IMR-90 (cell line): ENCODE measurements at regions not wholly inside any gene's neighbourhood (a gene's known extent, or its start where the extent isn't known, plus 50 kb on each side); places are given as distances from the start of the nearest gene placed in this dataset.

Source experiments
- ATAC-seq: fragments of 200-7000 bp; cut with Tn5 transposase; 2 replicates; pipeline ENCODE4 v1.9.1; 2020; ENCODE audit warnings: low read depth, mild to moderate bottlenecking, moderate library complexity
- BruUV-seq: library from RNA; stranded (reverse); fragments of 400-500 nt; replicated peaks from 2 replicates; lab custom pipeline; 2021; lab: Mats Ljungman, UMichigan
- CTCF ChIA-PET: fragments of 300-600 bp; formaldehyde crosslinking; extraction: SDS; loops from one replicate; lab custom pipeline; 2021; ENCODE audit warnings: antibody characterized with exemption; lab: Yijun Ruan, JAX
- POLR2A ChIA-PET: fragments of 300-600 bp; sonication (Branson Sonifier 250); formaldehyde crosslinking; loops from one replicate; lab custom pipeline; 2022; ENCODE audit warnings: antibody characterized with exemption; ENCODE audit not compliant: unreplicated experiment; lab: Charles Lee
- DNase-seq: peaks from one replicate; pipeline ENCODE4 v3.0.0; 2013
- H2AFZ ChIP-seq: replicated peaks from 2 replicates; pipeline ENCODE3; 2013; ENCODE audit warnings: low read length, mild to moderate bottlenecking; ENCODE audit not compliant: poor library complexity
- H2AK5ac ChIP-seq: 2 replicates; pipeline ENCODE4 v1.6.1; 2013; ENCODE audit warnings: low read depth, low read length, inconsistent platforms
- H2AK9ac ChIP-seq: replicated peaks from 2 replicates; pipeline ENCODE3; 2013; ENCODE audit warnings: mild to moderate bottlenecking, low read depth, low read length, moderate library complexity; ENCODE audit not compliant: poor library complexity
- H2BK120ac ChIP-seq: 2 replicates; pipeline ENCODE4 v1.6.1; 2013; ENCODE audit warnings: low read depth, low read length, inconsistent platforms
- H2BK15ac ChIP-seq: 3 replicates; pipeline ENCODE4 v1.6.1; 2013; ENCODE audit warnings: low read depth, low read length, inconsistent platforms
- H2BK20ac ChIP-seq: 2 replicates; pipeline ENCODE4 v1.6.1; 2013; ENCODE audit warnings: low read depth, mild to moderate bottlenecking, inconsistent platforms, low read length, moderate library complexity
- H2BK5ac ChIP-seq: 2 replicates; pipeline ENCODE4 v1.6.1; 2013; ENCODE audit warnings: mild to moderate bottlenecking, low read depth, low read length, inconsistent platforms; ENCODE audit not compliant: poor library complexity, severe bottlenecking
- H3K14ac ChIP-seq: replicated peaks from 2 replicates; pipeline ENCODE4 v1.6.1; 2013; ENCODE audit warnings: low read depth, low read length, inconsistent platforms
- H3K18ac ChIP-seq: 2 replicates; pipeline ENCODE4 v1.6.1; 2013; ENCODE audit warnings: low read depth, low read length, control low read depth
- H3K23ac ChIP-seq: 2 replicates; pipeline ENCODE4 v1.6.1; 2013; ENCODE audit warnings: low read depth, low read length, inconsistent platforms
- H3K27ac ChIP-seq: 2 replicates; pipeline ENCODE4 v1.5.1; 2013; ENCODE audit warnings: mild to moderate bottlenecking, control low read depth, low read length; ENCODE audit not compliant: insufficient read depth
- H3K27me3 ChIP-seq: 2 replicates; pipeline ENCODE4 v1.6.1; 2013; ENCODE audit warnings: low read length; ENCODE audit not compliant: control insufficient read depth, insufficient read depth
- H3K36me3 ChIP-seq: 2 replicates; pipeline ENCODE4 v1.6.1; 2013; ENCODE audit warnings: low read length, mixed read lengths; ENCODE audit not compliant: control insufficient read depth, insufficient read depth
- H3K4ac ChIP-seq: 2 replicates; pipeline ENCODE4 v1.6.1; 2013; ENCODE audit warnings: low read depth, low read length, inconsistent platforms
- H3K4me1 ChIP-seq: 2 replicates; pipeline ENCODE4 v1.6.1; 2013; ENCODE audit warnings: low read length, mixed read lengths; ENCODE audit not compliant: control insufficient read depth, insufficient read depth
- H3K4me2 ChIP-seq: 2 replicates; pipeline ENCODE4 v1.6.1; 2013; ENCODE audit warnings: low read depth, mild to moderate bottlenecking, control low read depth, low read length, moderate library complexity
- H3K4me3 ChIP-seq: 2 replicates; pipeline ENCODE4 v1.5.1; 2013; ENCODE audit warnings: low read depth, mild to moderate bottlenecking, control low read depth, low read length, moderate library complexity; ENCODE audit not compliant: insufficient read depth
- H3K56ac ChIP-seq: 2 replicates; pipeline ENCODE4 v1.6.1; 2013; ENCODE audit warnings: low read length, inconsistent platforms; ENCODE audit not compliant: insufficient read depth; ENCODE audit errors: extremely low read depth
- H3K79me1 ChIP-seq, 2 experiments: 2 replicates each; pipeline ENCODE4 v1.6.1; 2013; ENCODE audit warnings: low read length in 2 of 2, inconsistent platforms in 1 of 2, low read depth in 1 of 2
- H3K9ac ChIP-seq: 2 replicates; pipeline ENCODE4 v1.6.1; 2013; ENCODE audit warnings: low read depth, low read length, control low read depth
- H3K9me1 ChIP-seq: 2 replicates; pipeline ENCODE4 v1.6.1; 2013; ENCODE audit warnings: low read length, inconsistent platforms; ENCODE audit not compliant: insufficient read depth
- H3K9me3 ChIP-seq: 2 replicates; pipeline ENCODE4 v1.6.1; 2013; ENCODE audit warnings: low read length; ENCODE audit not compliant: control insufficient read depth, insufficient read depth
- H4K20me1 ChIP-seq: 2 replicates; pipeline ENCODE4 v1.6.1; 2013; ENCODE audit warnings: low read length, inconsistent platforms; ENCODE audit not compliant: insufficient read depth
- H4K5ac ChIP-seq: 2 replicates; pipeline ENCODE4 v1.6.1; 2013; ENCODE audit warnings: mild to moderate bottlenecking, low read depth, low read length, control low read depth
- H4K8ac ChIP-seq, 2 experiments: 2 replicates each; pipeline ENCODE4 v1.6.1; 2013; ENCODE audit warnings: low read depth in 2 of 2, low read length in 2 of 2, control low read depth in 1 of 2, inconsistent platforms in 1 of 2
- H4K91ac ChIP-seq: 2 replicates; pipeline ENCODE4 v1.6.1; 2013; ENCODE audit warnings: low read depth, low read length, inconsistent platforms; ENCODE audit not compliant: insufficient read depth
- CTCF ChIP-seq: conservative IDR thresholded peaks from 2 replicates; pipeline ENCODE4 v1.5.1; 2012; ENCODE audit warnings: mild to moderate bottlenecking, low read depth, low read length, improper control_type of control experiment
- RAD21 ChIP-seq: IDR thresholded peaks from 2 replicates; pipeline ENCODE4 v1.6.1; 2012; ENCODE audit warnings: low read length, improper control_type of control experiment
- WGBS, 2 experiments: methylation state at CpG; one replicate each; pipeline versions ENCODE4 v1.1.5 to v1.1.7; 2013; ENCODE audit warnings: missing lambda C conversion rate in 2 of 2; ENCODE audit not compliant: insufficient read length in 1 of 2; ENCODE audit errors: extremely low coverage in 2 of 2; 5-methylcytosine and 5-hydroxymethylcytosine counted together
- dilution Hi-C: fragments of 300-500 bp; cut with HindIII; formaldehyde crosslinking; loops from one replicate; pipeline ENCODE4 v1.14.3; 2018; ENCODE audit warnings: low sequenced_read_pairs; ENCODE audit not compliant: unreplicated experiment
- in situ Hi-C: fragments of 300-500 bp; cut with MboI; formaldehyde crosslinking; loops from 3 replicates; pipeline ENCODE4 v1.14.3; 2019; ENCODE audit warnings: low sequenced_read_pairs, inconsistent platforms, mixed read lengths
- intact Hi-C: fragments of 100-400 bp; cut with micrococcal nuclease; formaldehyde crosslinking; loops from 2 replicates; pipeline ENCODE4 v1.10.0; 2022

- H3K27me3 ChIP-seq: no peaks in the 10 kb centered on the region
- no TSS peak for BruUV-seq
- peak overlapping the region; percentile 40 for H2BK5ac ChIP-seq
- H3K36me3 ChIP-seq: no peaks in the 10 kb centered on the region
- ChIA-PET CTCF (interaction anchor here (1.2 kb wide), 1 partner anchor 9 kb away, joined by 3 read pairs; no protein-coding TSS in a partner anchor), POLR2A (interaction anchor here (0.6 kb wide), 1 partner anchor 665 kb away, joined by 3 read pairs; no protein-coding TSS in a partner anchor)
- WGBS, 2 experiments: no CpG with 5 or more reads among the region's 5 CpGs
- H3K56ac ChIP-seq: no peak overlapping the region
- ATAC-seq: peak; percentile 30; the same call in 1 of the 2 replicates
- H3K27ac ChIP-seq: no peak overlapping the region
- no peak overlapping the region for H3K4me2 ChIP-seq
- H3K9me1 ChIP-seq: peaks cover 4% of the 10 kb centered on the region
- H3K9me3 ChIP-seq: no peaks in the 10 kb centered on the region
- no peak overlapping the region; the same call in 1 of the 2 replicates for H2AK5ac ChIP-seq
- peak overlapping the region; percentile 46; the same call in 1 of the 2 replicates for H4K91ac ChIP-seq
- H3K23ac ChIP-seq: peak overlapping the region; percentile 46; the same call in 1 of the 2 replicates
- peak; percentile 56 for DNase-seq
- peak overlapping the region; percentile 42; the same call in 2 of the 3 replicates for H2BK15ac ChIP-seq
- H2AK9ac ChIP-seq: no peak overlapping the region
- TF ChIP-seq RAD21 (no peak), CTCF (no peak)
- intact Hi-C loops: loop anchor here (5.0 kb wide), 1 partner anchor 422 kb away; the partner anchor contains the start of gene ZEB2
- H3K18ac ChIP-seq: peak overlapping the region; percentile 35; the same call in 1 of the 2 replicates
- peaks cover 7% of the 10 kb centered on the region for H3K4me1 ChIP-seq
- H3K4ac ChIP-seq: peak overlapping the region; percentile 73; the same call in 1 of the 2 replicates
- no peak overlapping the region for H3K4me3 ChIP-seq
- dilution Hi-C loops: no loop called here
- no peaks in the 10 kb centered on the region for H3K79me1 ChIP-seq
- H4K5ac ChIP-seq: no peak overlapping the region
- peak overlapping the region in 1 of 2 experiments; percentile 53; a peak in 1 of 4 replicates for H4K8ac ChIP-seq
- peak overlapping the region; percentile 58; the same call in 1 of the 2 replicates for H2BK20ac ChIP-seq
- in situ Hi-C loops: no loop called here
- H3K9ac ChIP-seq: no peak overlapping the region
- H2AFZ ChIP-seq: no peak overlapping the region
- H4K20me1 ChIP-seq: no peaks in the 10 kb centered on the region
- H3K14ac ChIP-seq: peak overlapping the region; percentile 2
- peak overlapping the region; percentile 77 for H2BK120ac ChIP-seq
Observed at GRCh38 chr2:144944546-144945220, 424.8 kb upstream of the ZEB2 start.
